GM12873 (cell line): ENCODE measurements at regions not wholly inside any gene's neighbourhood (a gene's known extent, or its start where the extent isn't known, plus 50 kb on each side); places are given as distances from the start of the nearest gene placed in this dataset.

Experiments used
- CTCF ChIP-seq: IDR thresholded peaks from 2 replicates; pipeline ENCODE4 v1.5.1; 2012; ENCODE audit warnings: low read depth, mild to moderate bottlenecking, moderate library complexity, low read length, control low read depth; ENCODE audit not compliant: insufficient read depth; ENCODE audit errors: missing control alignments

- TF ChIP-seq CTCF: no peak
Measured at GRCh38 chr12:114751712-114752111, 67.7 kb upstream of the TBX3 start.

GRCh38 chr12:114750917-114751316 is 66.9 kb upstream of the TBX3 start:
- TF ChIP-seq CTCF: no peak

- TF ChIP-seq CTCF: no peak
Measured at GRCh38 chr12:114749065-114749464, 65.1 kb upstream of the TBX3 start.

- no peak for TF ChIP-seq CTCF
Measured at GRCh38 chr12:114747012-114747858, 63.3 kb upstream of the TBX3 start.

GRCh38 chr12:114746297-114747011 is 62.5 kb upstream of the TBX3 start:
- TF ChIP-seq CTCF: no peak

- TF ChIP-seq CTCF: no peak
Measured at GRCh38 chr12:114744691-114745090, 60.7 kb upstream of the TBX3 start.

GRCh38 chr12:114744285-114744684 is 60.3 kb upstream of the TBX3 start:
- no peak for TF ChIP-seq CTCF
